Astrocyte (in vitro differentiated cells and primary cell): ENCODE measurements at regions not wholly inside any gene's neighbourhood (a gene's known extent, or its start where the extent isn't known, plus 50 kb on each side); places are given as distances from the start of the nearest gene placed in this dataset.
A peak's percentile ranks its signal among the peaks of the same experiment; 100 is the strongest.

Experiments used
- DNase-seq: peaks from one replicate; pipeline ENCODE4 v3.0.0-alpha.2; 2010; ENCODE audit warnings: low read depth
- FAIRE-seq: peaks from 2 replicates; lab custom pipeline; 2011; peaks lifted over from hg19 to GRCh38; lab: Jason Lieb, UNC
- H2AFZ ChIP-seq: 2 replicates; pipeline ENCODE4 v1.6.0; 2012; ENCODE audit warnings: low read depth, low read length, inconsistent platforms
- H3K27ac ChIP-seq: 2 replicates; pipeline ENCODE4 v1.5.1; 2011; ENCODE audit warnings: low read depth, low read length, inconsistent platforms
- H3K27me3 ChIP-seq: 2 replicates; pipeline ENCODE4 v1.6.0; 2011; ENCODE audit warnings: low read length, inconsistent platforms; ENCODE audit not compliant: insufficient read depth
- H3K36me3 ChIP-seq: 2 replicates; pipeline ENCODE4 v1.5.1; 2011; ENCODE audit warnings: low read length, inconsistent platforms; ENCODE audit not compliant: insufficient read depth
- H3K4me1 ChIP-seq: 2 replicates; pipeline ENCODE4 v1.5.1; 2011; ENCODE audit warnings: low read length, inconsistent platforms; ENCODE audit not compliant: insufficient read depth
- H3K4me2 ChIP-seq: 2 replicates; pipeline ENCODE4 v1.6.0; 2012; ENCODE audit warnings: low read length, inconsistent platforms
- H3K4me3 ChIP-seq: 2 replicates; pipeline ENCODE4 v1.5.1; 2011; ENCODE audit warnings: low read depth, mild to moderate bottlenecking, low read length, inconsistent platforms; ENCODE audit not compliant: insufficient read depth
- H3K79me2 ChIP-seq: 2 replicates; pipeline ENCODE4 v1.6.0; 2012; ENCODE audit warnings: mild to moderate bottlenecking, low read length, inconsistent platforms; ENCODE audit not compliant: insufficient read depth
- H3K9ac ChIP-seq: 2 replicates; pipeline ENCODE4 v1.6.0; 2012; ENCODE audit warnings: mild to moderate bottlenecking, low read length, inconsistent platforms
- H3K9me3 ChIP-seq: 2 replicates; pipeline ENCODE4 v1.5.1; 2012; ENCODE audit warnings: low read depth, mild to moderate bottlenecking, low read length, inconsistent platforms; ENCODE audit not compliant: insufficient read depth
- H4K20me1 ChIP-seq: 2 replicates; pipeline ENCODE4 v1.6.0; 2012; ENCODE audit warnings: low read length, inconsistent platforms; ENCODE audit not compliant: insufficient read depth
- H3K27ac Mint-ChIP-seq: one replicate; pipeline ENCODE4 v1.8.0; 2021; ENCODE audit warnings: mild to moderate bottlenecking, mixed read lengths; ENCODE audit not compliant: unreplicated experiment
- H3K27me3 Mint-ChIP-seq: one replicate; pipeline ENCODE4 v1.8.0; 2021; ENCODE audit warnings: low read depth, mixed read lengths; ENCODE audit not compliant: unreplicated experiment
- H3K36me3 Mint-ChIP-seq: one replicate; pipeline ENCODE4 v1.8.0; 2021; ENCODE audit warnings: low read depth, mixed read lengths; ENCODE audit not compliant: unreplicated experiment
- H3K4me1 Mint-ChIP-seq: one replicate; pipeline ENCODE4 v1.8.0; 2021; ENCODE audit warnings: low read depth, mixed read lengths; ENCODE audit not compliant: unreplicated experiment
- H3K4me3 Mint-ChIP-seq: one replicate; pipeline ENCODE4 v1.8.0; 2021; ENCODE audit warnings: mild to moderate bottlenecking, moderate library complexity, mixed read lengths; ENCODE audit not compliant: unreplicated experiment
- H3K9me3 Mint-ChIP-seq: one replicate; pipeline ENCODE4 v1.8.0; 2021; ENCODE audit warnings: mild to moderate bottlenecking, mixed read lengths; ENCODE audit not compliant: unreplicated experiment
- CTCF ChIP-seq: IDR thresholded peaks from 2 replicates; pipeline ENCODE4 v1.5.1; 2011; ENCODE audit warnings: low read depth, mild to moderate bottlenecking, inconsistent platforms, low read length, moderate library complexity; ENCODE audit not compliant: insufficient read depth
- EZH2 ChIP-seq: IDR thresholded peaks from 2 replicates; pipeline ENCODE4 v1.6.1; 2012; ENCODE audit warnings: mild to moderate bottlenecking, low read length, inconsistent platforms; ENCODE audit not compliant: insufficient read depth

DNA sequence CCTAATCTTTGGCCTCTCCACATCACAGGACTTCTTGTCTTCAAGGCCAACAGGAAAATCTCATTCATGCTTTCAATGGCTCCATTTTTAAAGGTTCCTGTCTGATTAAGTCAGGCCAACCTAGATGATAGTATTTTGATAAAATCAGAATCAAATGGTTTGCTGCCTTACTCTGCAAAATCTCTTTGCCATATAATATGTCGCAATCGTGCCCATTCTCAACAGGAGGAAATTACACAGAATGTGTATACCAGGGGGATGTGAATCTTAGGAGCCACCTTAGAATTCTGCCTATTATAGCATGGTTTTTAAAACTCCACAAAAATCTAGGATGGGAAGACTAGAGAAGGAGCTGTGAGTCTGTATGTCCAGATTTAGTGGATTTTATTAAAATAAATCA is 612.9 kb upstream of the MAN1A1 start:
- H3K36me3 ChIP-seq = no peaks in the 10 kb centered on the region
- no peaks in the 10 kb centered on the region for H3K9me3 ChIP-seq
- H3K4me1 Mint-ChIP-seq = peaks cover 12% of the 10 kb centered on the region
- DNase-seq (no peak), FAIRE-seq (no peak)
- no peaks in the 10 kb centered on the region for H3K79me2 ChIP-seq
- H3K36me3 Mint-ChIP-seq = peaks cover 3% of the 10 kb centered on the region
- TF ChIP-seq CTCF = no peak
- no peak for TF ChIP-seq EZH2
- no peaks in the 10 kb centered on the region for H3K9me3 Mint-ChIP-seq
- H3K27me3 Mint-ChIP-seq = no peaks in the 10 kb centered on the region
- no peak overlapping the region for H2AFZ ChIP-seq
- H3K27ac ChIP-seq = no peak overlapping the region
- no peaks in the 10 kb centered on the region for H4K20me1 ChIP-seq
- no peak overlapping the region for H3K9ac ChIP-seq
- H3K4me3 ChIP-seq = no peak overlapping the region
- no peak overlapping the region for H3K4me2 ChIP-seq
- no peaks in the 10 kb centered on the region for H3K27me3 ChIP-seq
- no peak overlapping the region for H3K4me3 Mint-ChIP-seq
- no peak overlapping the region for H3K27ac Mint-ChIP-seq
- H3K4me1 ChIP-seq = no peaks in the 10 kb centered on the region

DNA sequence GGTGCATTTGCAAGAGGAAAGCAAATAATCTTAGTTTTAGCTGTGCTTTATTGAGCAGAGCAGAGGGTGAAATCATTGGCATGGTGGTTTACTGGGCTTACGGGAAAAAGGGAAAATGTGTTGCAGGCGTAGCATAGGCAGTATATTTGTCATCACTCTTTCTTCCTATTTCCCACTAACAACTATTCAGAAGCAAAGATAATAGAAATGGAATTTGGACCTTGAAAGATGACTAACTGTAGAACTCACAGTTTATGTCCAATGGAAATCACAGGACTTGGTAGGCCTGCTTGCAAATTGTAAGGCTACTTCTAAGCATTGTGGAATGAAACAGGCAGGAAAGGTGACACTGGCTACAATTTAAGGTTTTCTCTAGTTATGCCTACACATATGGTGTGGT is 611.9 kb upstream of the MAN1A1 start:
- DNase-seq (peak; percentile 3), FAIRE-seq (no peak)
- Histone ChIP-seq H2AFZ (no peak overlapping the region), H3K27me3 (no peaks in the 10 kb centered on the region), H3K79me2 (no peaks in the 10 kb centered on the region), H3K9ac (no peak overlapping the region), H3K27ac (no peak overlapping the region), H3K4me1 (no peaks in the 10 kb centered on the region), H3K9me3 (no peaks in the 10 kb centered on the region), H3K36me3 (no peaks in the 10 kb centered on the region), H4K20me1 (no peaks in the 10 kb centered on the region), H3K4me3 (no peak overlapping the region), H3K4me2 (no peak overlapping the region)
- Mint-ChIP-seq H3K9me3 (no peaks in the 10 kb centered on the region), H3K27ac (no peak overlapping the region), H3K4me1 (peaks cover 18% of the 10 kb centered on the region), H3K36me3 (peaks cover 3% of the 10 kb centered on the region), H3K27me3 (no peaks in the 10 kb centered on the region), H3K4me3 (no peak overlapping the region)
- no peak for TF ChIP-seq EZH2
- TF ChIP-seq CTCF = no peak

DNA sequence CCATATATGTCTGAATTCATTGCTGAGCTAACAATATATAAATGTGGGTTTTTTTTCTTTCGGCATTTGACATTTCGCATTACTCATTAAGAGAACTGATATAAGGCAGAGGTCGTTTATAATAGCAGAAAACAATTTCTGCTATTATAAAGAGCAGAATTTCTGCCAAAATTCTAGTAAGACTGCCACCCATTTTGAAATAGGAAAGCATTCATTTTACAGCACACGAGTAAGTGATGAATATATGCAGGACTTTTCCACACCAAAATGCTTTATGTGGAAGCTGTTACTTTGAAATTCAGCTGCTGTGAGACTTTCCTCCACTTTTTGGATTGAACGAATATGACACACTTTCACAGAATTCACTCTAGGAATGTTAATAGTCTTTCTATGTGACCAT is 610.9 kb upstream of the MAN1A1 start:
- no peak overlapping the region for H3K4me2 ChIP-seq
- no peaks in the 10 kb centered on the region for H3K27me3 ChIP-seq
- no peaks in the 10 kb centered on the region for H3K36me3 ChIP-seq
- H3K27ac ChIP-seq = no peak overlapping the region
- H3K4me1 ChIP-seq = no peaks in the 10 kb centered on the region
- TF ChIP-seq EZH2 (no peak), CTCF (no peak)
- no peak overlapping the region for H2AFZ ChIP-seq
- peaks cover 18% of the 10 kb centered on the region for H3K4me1 Mint-ChIP-seq
- H3K4me3 ChIP-seq = no peak overlapping the region
- no peaks in the 10 kb centered on the region for H3K9me3 ChIP-seq
- H3K4me3 Mint-ChIP-seq = no peak overlapping the region
- H4K20me1 ChIP-seq = no peaks in the 10 kb centered on the region
- H3K9me3 Mint-ChIP-seq = no peaks in the 10 kb centered on the region
- H3K9ac ChIP-seq = no peak overlapping the region
- no peaks in the 10 kb centered on the region for H3K27me3 Mint-ChIP-seq
- H3K79me2 ChIP-seq = no peaks in the 10 kb centered on the region
- no peaks in the 10 kb centered on the region for H3K36me3 Mint-ChIP-seq
- FAIRE-seq (no peak), DNase-seq (no peak)
- no peak overlapping the region for H3K27ac Mint-ChIP-seq
